NCI-H226 (cell line): ENCODE measurements at regions not wholly inside any gene's neighbourhood (a gene's known extent, or its start where the extent isn't known, plus 50 kb on each side); places are given as distances from the start of the nearest gene placed in this dataset.
"Not testable (repeated sequence)": the region's sequence is repeated elsewhere in the genome, so short reads cannot be mapped to it uniquely, and the experiment has no call there.

Experiments
- DNase-seq: peaks from one replicate; pipeline ENCODE4 v3.0.0-alpha.2; 2015

DNA sequence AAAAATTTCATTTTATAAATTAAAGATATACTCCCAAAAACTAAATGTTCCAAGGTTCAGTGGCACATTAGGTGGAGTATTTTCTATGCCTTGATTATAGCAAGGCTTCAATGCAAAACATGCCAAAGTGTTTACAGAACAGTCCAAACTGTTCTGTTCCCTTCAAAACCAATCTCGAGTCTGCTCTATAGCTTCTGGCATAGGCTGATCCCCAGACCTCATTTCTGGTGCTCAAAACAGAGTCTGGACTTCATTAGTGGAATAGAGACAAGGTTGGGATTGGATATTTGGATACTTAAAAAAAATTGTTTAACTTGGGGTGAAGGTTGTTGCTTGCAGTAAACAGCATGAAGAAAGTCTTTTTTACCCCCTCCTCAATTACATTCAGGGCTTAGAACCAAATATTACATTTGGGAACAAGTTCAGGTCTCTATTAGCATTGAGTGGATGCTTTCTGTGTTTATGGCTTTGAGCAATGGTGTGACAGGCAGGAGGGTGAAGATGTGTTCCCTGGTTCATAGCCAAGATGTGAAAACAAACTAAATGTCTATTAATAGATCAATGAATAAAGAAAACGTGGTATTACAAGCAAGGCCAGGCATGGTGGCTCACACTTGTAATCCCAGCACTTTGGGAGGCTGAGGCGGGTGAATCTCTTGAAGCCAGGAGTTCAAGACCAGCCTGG, 208.1 kb upstream of the RND3 start:
- DNase-seq: no peak

DNA sequence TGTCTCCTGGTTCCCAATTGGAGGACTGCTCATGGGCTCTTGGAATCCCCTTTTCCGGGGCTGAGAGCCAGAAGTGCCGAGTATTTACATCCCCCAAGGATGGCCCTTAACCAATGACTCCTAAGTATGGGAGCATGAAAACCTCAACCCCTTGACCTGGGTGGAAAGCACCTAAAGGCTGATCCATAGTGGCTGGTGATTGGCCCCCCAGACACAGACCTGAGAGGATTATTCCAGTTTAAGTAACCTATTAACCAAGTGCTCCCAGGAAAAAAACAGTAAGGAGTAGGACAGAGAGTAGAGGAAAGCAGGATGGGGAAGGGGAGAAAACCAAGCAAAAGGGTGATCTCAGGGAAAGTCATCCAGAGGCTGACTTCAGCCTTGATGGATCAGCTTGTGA, 206.1 kb upstream of the RND3 start:
- no peak for DNase-seq

DNA sequence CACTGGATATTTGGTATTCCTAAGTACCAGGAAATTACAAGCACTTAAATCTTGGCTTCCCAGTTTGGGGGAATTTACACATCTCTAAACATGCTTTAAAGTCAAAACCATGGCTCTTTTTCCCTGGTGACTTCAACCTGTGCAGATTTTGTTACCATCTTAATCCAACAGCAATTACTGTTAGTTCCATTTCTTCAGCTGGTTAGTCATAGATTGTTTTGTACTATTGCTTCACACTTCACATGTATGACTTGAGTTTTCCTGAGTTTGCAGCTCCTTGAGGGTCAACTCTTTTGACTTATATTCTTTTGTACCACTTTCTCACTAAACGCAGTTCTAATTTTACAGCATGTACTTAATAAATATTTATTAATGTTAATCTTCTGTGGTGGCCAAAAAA, 203.4 kb upstream of the RND3 start:
- no peak for DNase-seq

DNA sequence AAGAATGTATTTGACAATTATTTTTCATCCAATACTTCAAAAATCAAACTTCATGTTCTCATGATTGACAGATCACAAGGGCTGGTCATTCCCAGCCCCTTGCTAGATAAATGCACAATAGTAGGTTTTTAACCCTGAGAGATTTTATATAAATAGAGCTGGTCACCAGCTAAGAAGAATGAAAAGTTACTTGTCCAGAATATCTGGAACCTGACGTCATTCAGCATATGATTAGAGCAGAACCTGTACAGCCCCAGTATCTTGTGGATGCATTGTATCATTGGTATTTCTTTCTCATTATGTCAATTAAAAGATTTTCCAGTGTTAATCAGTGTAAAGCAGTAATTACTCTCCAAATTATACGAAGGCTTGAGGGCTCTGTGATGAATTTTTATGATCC, 202.8 kb upstream of the RND3 start:
- no peak for DNase-seq

DNA sequence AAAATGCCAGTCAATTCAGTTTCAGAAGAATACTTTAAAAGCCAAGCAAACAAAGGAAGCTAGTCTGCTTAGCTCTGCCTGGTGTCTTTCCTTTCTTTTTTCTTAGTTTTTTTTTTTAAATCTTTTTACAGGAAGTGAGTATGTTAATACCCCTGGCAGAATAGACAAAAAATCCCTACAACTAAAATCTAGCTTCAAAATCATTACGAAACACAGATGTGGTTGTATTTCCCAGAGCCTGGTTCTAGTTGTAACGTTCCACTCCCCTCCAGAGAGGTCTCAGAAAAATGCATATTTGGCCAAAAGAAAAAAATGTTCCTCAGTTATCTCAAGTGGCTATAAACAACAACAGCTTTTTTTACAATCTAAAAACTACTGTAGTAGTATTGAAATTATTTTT, 202.1 kb upstream of the RND3 start:
- no peak for DNase-seq

DNA sequence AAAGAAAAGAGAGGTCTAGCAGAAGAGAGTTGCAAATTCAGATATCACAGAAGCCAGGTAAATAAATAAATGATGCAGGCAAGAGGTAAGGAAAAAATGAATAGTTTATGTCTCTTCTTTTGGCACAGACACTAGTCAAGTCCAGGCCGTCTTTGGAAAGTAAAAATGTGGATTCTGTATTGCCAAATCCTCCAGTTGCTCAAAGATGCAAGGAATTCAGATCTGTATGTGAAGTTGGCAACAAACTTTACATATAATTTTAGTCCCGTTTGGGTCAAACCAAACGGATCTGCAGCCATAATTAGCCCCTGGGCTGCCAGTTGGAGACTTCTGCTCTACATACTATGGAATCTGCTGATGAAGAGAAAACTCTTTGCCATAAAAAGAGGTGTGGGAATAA, 200.5 kb upstream of the RND3 start:
- DNase-seq: no peak

DNA sequence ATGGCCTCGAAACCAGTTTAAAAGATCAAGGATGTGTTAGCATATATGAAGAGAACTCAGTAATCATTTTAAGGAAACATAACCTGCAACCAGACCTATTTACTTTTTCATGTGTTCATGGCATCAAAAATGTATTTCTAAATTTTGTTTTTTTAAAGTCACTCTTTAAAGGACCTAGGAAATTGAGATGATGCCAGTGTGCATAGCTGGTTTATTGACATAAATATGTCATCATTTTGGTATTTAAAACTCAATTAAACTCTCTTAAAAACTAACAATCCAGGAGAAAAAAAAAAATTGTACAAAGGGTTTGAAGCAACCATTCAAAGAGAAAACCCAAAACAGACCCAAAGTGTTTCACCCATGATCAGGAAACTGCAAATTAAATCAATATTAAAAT, 198.9 kb upstream of the RND3 start:
- DNase-seq: no peak

DNA sequence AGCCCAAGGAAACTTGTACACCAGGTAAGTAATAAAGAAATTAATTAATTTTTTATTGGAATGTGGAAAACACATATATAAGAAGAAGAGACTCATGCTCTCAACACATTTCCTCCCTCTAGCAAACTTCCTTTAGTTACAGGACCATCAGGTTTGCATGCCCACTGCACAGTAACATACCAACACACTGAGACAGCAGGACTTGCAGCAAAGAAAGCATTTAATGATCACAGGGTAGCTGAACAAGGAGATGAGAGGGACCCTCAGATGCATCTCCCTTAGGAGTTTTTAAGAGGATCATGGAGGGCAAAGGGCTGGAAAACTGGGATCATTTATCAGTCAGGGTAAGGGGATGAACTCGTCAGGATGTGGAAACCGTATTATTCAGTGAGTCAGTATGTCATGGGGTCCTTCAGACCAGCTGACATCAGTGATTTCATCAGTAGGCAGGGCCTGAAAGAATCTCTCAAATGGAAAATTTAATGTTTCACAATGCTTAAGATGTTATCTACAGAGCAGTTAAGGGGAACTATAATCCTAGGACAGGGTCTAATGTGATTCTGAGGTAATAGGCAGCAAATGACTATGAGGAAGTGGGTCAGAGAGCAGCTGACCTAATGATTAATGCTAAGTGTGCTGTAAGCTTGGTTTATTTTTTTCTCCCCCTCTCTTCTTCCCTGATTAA, 193.8 kb upstream of the RND3 start:
- peak; percentile 81 for DNase-seq

DNA sequence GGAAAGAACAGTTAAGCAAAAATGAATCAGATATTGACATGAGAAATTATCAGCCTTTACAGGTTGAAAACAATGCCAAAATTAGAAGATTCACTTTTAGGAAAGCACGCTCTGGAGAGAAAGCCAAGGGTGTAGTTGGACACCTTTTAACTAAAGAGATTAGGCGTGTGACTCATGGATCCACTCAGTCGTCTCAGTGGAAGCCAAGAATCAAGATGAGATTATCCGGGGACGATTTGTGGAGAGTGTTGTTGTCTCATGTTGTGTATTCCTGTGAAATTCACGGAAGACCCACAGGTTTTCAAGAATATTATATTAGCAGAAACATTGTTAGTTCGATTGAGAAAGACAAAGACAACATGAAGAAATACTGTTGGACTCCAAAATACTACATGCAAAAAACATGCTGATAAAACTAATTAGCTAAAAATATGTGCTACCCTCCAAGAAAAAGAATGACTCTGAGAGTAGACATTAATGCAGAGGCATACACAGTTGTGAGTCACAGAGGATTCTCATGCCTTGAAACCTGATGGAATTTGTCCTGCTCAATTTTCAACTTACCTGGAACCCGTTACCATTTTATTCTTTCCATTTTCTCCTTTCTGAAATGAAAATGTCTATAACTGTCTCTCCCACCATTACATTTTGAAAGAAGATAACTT, 192.1 kb upstream of the RND3 start:
- DNase-seq: peak; percentile 53

DNA sequence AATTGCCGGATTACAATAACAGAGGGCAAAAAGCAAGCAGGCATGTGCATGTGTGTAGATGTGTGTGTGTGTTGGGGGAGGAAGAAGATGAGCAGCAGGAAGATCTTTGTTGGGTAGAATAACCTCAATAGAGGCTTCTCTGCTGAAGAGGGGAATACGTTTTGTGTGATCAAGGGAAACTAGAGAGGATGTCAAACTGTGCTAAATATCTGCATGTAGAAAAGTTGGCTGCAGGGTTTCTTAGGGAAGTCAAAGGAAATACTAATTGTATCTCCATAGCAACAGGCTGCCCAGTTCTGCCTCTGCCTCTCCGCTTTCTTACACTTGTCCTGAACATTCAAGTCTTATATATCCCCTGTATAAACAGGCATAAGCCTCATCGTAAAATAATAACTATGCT, 190.1 kb upstream of the RND3 start:
- DNase-seq: no peak

DNA sequence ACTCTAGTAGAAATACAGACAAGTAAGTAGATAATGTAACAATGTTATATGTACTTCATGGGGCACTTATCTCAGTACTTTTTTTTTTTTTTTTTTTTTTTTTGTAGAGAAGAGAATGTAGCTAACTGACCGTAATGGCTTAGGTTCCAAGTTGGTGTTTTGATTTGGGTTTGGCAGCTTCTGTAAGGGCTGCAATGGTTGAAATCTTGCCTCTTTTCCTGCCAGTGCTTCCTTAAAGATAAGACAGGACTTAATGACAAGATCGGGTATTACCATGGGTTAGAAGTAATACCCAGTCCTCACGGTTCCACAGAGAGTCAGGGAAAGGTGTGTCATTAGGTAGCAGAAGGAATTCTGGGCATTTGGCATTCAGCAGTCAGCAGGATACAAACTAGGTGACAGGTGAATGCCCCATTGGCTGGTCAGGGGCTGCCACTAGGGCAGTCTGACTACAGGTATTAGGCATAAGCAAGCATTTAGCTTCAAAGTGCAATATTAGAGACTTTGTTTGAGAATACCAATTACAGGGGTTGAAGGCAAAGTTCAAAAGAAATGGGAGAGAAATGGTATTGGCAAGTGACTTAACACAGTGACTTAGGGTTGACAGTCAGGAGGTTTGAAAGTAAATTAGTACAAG, 189.4 kb upstream of the RND3 start:
- DNase-seq: no peak

DNA sequence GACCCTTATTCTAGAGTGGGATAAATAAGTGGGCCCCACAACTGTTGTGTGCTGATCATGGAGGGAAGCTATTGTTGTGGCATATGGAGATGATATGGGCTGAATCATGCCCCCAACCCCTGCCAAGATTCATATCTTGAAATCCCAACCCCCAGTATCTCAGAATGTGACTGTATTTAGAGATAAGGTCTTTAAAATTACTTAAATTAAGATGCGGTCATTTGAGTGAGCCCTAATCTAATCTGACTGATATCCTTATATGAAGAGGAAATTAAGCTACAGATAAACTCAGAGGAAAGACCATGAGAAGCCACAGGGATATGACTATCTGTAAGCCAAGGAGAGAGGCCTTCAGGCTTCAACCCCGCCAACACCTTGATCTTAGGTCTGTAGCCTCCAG, 188.3 kb upstream of the RND3 start:
- DNase-seq: no peak

DNA sequence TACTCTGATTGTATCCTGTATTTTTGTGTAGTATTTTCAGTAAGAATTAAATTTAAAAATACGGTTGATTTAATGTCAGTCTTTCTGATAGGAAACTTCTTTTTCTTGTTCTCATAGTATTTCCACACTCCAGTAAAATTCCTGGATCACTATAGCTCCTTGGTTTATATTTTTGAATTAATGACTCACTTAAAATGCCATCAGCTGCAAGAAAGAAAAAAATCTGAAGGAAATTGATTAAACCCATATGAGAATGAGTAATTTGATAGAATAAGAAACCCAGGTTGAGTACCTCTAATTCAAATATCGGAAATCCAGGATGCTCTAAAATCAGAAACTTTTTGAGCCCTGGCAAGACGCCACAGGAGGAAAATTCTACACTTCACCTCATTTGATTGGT, 186.8 kb upstream of the RND3 start:
- no peak for DNase-seq

DNA sequence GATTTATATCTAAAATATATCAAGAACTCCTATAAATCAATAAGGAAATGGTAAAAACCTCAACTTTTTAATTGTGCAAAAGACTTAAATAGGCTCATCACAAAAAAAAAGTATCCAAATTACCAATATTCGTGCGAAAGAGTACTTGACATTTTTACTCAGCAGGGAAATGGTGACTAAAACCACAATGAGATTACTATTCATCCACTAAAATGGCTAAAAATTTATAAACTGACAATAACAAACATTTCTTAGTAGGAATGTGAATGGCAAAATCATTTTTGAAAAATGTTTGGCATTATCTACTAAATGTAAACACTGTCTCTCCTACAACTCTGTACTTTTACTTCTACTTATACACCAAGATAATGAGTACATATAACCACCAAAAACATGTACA, 184.8 kb upstream of the RND3 start:
- DNase-seq: no peak

DNA sequence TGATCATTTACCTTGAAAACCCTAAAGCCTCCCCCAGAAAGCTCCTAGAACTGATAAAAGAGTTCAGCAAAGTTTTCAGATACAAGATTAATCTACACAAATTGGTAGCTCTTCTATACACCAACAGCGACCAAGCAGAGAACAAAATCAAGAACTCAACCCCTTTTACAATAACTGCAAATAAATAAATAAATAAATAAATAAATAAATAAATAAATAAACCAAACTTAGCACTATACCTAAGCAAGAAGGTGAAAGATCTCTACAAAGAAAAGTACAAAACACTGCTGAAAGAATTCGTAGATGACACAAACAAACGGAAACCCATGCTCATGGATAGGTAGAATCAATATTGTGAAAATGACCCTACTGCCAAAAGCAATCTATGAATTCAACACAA, 182.0 kb upstream of the RND3 start:
- DNase-seq: no peak

DNA sequence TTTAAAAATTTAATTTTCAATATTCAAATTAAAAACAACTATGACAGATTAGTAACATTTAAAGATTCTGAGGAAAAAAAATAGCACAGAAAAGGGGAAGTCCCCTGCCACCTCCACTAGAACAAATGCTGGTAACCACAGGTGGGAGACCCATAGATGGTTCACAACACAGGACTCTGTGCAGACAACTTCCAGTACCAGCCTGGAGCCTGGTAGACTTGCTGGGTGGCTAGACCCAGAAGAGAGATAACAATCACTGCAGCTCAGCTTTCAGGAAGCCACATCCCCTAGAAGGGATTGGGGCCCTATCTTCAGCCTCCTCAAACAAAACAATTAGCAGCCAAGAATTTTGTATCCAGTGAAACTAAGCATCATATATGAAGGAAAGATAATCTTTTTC, 179.6 kb upstream of the RND3 start:
- not testable (repeated sequence) for DNase-seq

DNA sequence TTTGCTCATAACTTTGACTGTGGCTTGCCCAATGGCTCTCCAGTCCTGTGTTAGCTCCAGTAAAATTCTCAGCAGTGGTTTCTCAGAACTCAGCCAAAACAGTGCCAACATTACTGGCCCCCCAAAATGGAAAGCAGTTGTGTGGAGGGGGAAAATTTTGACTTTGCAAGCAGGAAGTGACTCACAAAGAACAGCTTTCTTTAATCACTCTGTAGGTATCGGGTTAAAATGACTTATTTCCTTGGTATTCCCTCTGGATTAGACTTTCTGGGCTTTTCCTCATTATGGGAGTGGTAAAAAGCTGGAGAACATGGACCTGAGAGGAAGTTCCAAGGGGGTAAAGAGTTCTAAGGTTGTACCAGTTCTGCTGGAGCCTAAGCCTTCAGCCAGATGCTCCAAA, 175.7 kb upstream of the RND3 start:
- DNase-seq: peak; percentile 85

DNA sequence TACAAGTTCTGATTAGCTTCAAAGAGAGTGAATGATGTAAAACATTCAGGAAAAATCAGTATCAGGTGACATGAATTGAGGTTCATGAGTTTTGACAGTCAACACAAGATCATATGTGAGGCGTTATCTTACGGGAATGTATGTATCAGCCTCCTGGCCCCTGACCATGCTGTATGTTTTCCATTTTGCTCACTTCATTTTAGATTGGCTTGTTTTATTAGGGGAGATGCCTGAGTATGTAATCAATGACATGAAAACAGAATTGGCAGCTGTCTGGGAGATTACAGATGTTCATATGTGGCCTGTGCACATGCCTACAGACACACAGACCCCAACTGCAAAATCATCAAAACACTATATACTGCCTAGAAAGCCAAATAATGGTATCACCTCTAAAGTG, 168.5 kb upstream of the RND3 start:
- no peak for DNase-seq

DNA sequence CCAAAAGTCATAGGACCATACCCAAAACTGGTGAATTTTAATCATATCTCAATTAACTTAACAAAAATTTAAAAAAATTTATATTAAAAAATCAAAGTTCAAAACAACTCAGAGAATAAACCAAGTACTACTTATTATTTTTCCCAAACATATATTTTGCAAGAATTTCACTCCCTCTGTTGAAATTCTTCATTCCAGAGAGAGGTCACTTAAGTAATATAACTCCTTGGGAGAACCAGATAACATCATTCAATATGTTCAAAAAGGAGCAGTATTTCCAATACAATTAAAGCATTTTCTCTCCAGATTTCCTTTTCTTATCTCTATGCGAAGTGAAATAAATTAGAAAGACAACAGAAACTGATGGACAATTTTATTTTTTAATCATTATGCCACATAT, 165.9 kb upstream of the RND3 start:
- DNase-seq: no peak

DNA sequence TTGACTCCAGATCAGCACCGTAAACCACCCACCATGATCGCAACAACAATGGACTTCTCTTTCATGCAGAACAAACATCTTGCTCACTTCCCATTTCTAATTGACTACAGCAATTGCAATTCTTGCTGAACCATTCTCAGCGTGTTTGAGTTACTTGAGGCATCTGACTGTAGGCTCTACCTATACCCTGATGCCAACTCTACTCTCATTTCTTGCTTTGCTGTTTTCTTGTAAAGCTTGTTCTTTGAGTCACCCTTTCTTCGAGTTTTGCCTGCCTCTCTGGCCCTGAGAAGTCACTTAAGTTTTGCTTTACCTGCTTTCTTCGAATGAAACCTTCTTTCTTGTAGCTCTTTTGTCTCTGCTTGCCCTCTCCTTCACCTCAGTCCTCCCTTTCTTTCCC, 160.5 kb upstream of the RND3 start:
- DNase-seq: no peak

DNA sequence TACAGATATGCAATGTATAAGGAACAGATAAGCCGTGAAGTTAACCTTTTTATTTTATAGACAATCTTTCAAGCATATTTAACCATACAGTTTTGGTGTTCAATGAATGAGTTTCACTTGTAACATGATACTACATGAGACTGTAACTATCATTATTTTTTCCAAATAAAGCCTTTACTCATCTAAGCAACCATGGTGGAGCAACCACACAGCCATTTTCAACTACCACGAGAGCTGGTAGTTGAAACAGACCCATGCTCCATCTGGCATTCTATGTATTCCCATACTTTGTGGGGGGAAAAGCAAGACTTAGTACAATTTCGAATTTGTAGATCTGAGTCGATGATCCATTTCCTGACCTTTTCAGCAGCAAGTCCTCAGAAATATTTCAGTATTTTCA, 159.3 kb upstream of the RND3 start:
- no peak for DNase-seq

DNA sequence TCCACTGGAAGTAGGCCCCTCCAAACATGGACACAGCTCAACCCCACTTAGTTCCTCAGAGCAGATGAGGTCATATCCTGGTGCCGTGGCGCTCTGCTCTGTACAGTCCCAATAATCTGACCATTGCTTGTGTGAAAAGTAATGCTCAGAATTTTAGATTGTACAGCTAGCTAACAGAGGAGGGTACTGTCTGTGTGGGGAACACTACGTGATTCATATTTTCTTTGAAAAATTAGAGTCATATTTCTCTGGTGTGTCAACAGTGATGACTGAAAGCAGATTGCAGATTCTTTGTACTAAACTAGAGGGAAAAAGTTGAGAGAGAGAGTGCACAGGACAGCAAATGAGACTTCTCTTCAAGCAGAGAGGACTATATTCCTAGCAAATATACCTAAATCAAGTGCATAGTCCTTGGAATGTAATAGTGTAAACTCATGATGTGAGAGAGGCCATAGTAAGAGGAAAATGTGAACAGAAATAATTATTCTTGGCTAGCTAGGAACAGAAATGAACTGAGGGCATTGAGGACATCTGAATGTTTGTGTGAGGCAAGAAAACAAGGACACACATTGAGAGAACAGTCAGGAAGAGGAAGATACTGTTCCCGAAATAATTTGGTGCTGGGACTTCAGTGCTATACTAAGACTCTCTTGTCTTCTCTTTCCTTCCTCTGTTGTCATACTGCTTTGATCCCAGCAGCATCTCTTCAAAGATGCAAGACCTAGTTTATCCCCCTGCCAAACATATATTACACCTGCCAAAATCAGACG, 157.0 kb upstream of the RND3 start:
- DNase-seq: peak; percentile 79

DNA sequence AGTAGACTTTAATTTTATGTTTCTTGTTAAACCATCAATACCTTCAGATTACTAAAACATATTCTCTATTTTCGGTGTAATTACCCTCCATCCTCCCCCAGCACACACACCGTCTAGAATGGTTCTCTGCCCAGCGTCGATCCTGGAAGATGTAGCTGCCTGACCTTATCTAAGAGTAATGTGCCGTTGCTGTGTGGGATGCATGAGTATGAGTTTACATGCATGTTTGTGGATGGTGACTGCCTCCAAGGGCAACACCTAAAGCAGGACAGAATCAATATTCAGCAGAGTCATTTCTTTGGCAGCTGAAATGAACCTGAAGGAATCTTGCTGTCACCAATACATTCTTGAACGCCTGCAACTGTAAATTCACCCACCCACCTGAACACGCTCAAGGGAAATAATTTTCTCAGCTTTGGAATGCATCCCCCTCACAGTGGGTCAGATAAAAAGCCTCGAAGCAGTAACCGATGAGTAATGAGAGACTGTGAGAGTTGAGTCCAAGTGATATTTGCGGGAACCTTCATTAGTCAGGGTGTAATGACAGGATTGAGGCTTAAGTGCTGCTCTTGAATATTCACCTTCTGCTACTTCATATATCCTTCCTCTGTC, 155.8 kb upstream of the RND3 start:
- DNase-seq: peak; percentile 52
